Astrocyte (in vitro differentiated cells and primary cell): ENCODE measurements at regions not wholly inside any gene's neighbourhood (a gene's known extent, or its start where the extent isn't known, plus 50 kb on each side); places are given as distances from the start of the nearest gene placed in this dataset.

Experiments used
- EZH2 ChIP-seq: IDR thresholded peaks from 2 replicates; pipeline ENCODE4 v1.6.1; 2012; ENCODE audit warnings: mild to moderate bottlenecking, low read length, inconsistent platforms; ENCODE audit not compliant: insufficient read depth
- TF ChIP-seq, protein P1 (sequence below): IDR thresholded peaks from 2 replicates; pipeline ENCODE4 v1.5.1; 2011; ENCODE audit warnings: low read depth, mild to moderate bottlenecking, inconsistent platforms, low read length, moderate library complexity; ENCODE audit not compliant: insufficient read depth

DNA sequence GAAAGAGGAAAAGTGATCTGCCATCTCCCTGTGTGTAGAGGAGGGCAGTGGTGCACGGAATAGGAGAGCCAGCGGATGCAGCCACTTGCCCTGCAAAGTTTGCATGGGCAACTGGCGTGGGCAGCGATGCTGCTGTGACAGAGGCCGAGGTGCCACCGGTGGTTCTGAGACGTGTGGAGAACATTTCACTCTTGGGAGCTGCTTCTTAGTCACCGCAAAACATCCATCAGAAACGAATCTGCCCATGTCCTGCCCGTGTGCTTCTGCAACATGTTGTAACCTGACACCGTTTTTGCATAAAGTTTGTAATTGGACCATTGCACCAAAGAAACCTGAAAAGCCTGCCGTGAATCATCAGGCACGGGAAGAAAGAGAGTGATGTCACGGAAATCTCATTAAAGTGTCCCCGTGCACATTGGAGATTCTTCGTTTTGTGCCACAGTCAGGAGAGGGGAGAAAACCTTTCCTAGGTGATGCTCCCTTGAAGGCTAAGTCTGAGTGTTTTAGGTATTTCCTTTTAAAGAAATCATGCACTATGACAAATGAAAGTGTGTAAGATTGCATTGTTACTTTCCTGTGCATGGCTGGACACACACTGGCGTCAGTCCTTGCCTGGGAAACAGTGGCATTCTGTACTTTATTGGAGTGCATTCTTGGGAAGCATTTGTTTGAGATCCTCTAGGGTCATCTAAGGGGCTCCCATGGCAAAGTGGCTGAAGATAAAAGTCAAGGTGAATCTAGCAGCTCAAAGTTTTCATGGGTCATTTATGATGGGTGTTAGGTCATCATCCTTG lies 302.6 kb downstream of the KLF6 start:
- TF ChIP-seq, protein P1, sequence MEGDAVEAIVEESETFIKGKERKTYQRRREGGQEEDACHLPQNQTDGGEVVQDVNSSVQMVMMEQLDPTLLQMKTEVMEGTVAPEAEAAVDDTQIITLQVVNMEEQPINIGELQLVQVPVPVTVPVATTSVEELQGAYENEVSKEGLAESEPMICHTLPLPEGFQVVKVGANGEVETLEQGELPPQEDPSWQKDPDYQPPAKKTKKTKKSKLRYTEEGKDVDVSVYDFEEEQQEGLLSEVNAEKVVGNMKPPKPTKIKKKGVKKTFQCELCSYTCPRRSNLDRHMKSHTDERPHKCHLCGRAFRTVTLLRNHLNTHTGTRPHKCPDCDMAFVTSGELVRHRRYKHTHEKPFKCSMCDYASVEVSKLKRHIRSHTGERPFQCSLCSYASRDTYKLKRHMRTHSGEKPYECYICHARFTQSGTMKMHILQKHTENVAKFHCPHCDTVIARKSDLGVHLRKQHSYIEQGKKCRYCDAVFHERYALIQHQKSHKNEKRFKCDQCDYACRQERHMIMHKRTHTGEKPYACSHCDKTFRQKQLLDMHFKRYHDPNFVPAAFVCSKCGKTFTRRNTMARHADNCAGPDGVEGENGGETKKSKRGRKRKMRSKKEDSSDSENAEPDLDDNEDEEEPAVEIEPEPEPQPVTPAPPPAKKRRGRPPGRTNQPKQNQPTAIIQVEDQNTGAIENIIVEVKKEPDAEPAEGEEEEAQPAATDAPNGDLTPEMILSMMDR = no peak
- no peak for TF ChIP-seq EZH2
